B cell (primary cell): ENCODE measurements at regions not wholly inside any gene's neighbourhood (a gene's known extent, or its start where the extent isn't known, plus 50 kb on each side); places are given as distances from the start of the nearest gene placed in this dataset.

Experiments
- ATAC-seq: fragments of 200-7000 bp; cut with Tn5 transposase; one replicate; pipeline ENCODE4 v1.10.0; 2021; ENCODE audit warnings: low read depth, mild to moderate bottlenecking, moderate number of reproducible peaks, moderate library complexity
- CTCF ChIA-PET: fragments of 350-600 bp; sonication (Branson Sonifier 250); formaldehyde crosslinking; loops from one replicate; lab custom pipeline; 2021; ENCODE audit warnings: antibody characterized with exemption, inconsistent platforms; lab: Charles Lee
- POLR2A ChIA-PET: fragments of 350-600 bp; sonication (Branson Sonifier 250); formaldehyde crosslinking; loops from one replicate; lab custom pipeline; 2021; ENCODE audit warnings: antibody characterized with exemption; lab: Charles Lee
- DNase-seq: peaks from one replicate; pipeline ENCODE4 v3.0.0; 2013
- H2AFZ ChIP-seq: 2 replicates; pipeline ENCODE4 v1.6.1; 2012; ENCODE audit warnings: mild to moderate bottlenecking, low read depth, low read length; ENCODE audit not compliant: insufficient read depth, poor library complexity, severe bottlenecking
- H3K27ac ChIP-seq, 2 donors: 1 replicate in 1 of 2; 2 replicates in 1 of 2; pipeline ENCODE4 v1.5.1; 2012 to 2013; ENCODE audit warnings: low read length in 2 of 2, mild to moderate bottlenecking in 2 of 2, moderate library complexity in 1 of 2
- H3K27me3 ChIP-seq, 4 experiments: fragments of 200-600 bp in 1 of 4; sonication (generic) in 1 of 4; replicated peaks in 1 of 4; 1 replicate in 2 of 4; 2 replicates in 2 of 4; pipeline versions ENCODE4 v1.6.1 to v1.7.0; 2013 to 2016; ENCODE audit warnings: low read length in 3 of 4, mild to moderate bottlenecking in 2 of 4, mixed read lengths in 1 of 4, moderate library complexity in 1 of 4; ENCODE audit not compliant: insufficient read depth in 4 of 4, control insufficient read depth in 3 of 4; ENCODE audit errors: control extremely low read depth in 1 of 4
- H3K36me3 ChIP-seq, 2 experiments: replicated peaks in 1 of 2; 1 replicate in 1 of 2; 2 replicates in 1 of 2; pipeline versions ENCODE4 v1.6.1 to v1.7.1; 2013; ENCODE audit warnings: low read length in 1 of 2; ENCODE audit not compliant: insufficient read depth in 2 of 2, control insufficient read depth in 1 of 2; ENCODE audit errors: control extremely low read depth in 1 of 2, extremely low read depth in 1 of 2
- H3K4me1 ChIP-seq, 2 donors: fragments of 200-600 bp in 1 of 2; sonication (generic) in 1 of 2; 1 replicate in 1 of 2; 2 replicates in 1 of 2; pipeline versions ENCODE4 v1.5.1 to v1.6.1; 2013 to 2017; ENCODE audit warnings: low read length in 2 of 2; ENCODE audit not compliant: control insufficient read depth in 2 of 2, insufficient read depth in 2 of 2
- H3K4me2 ChIP-seq: replicated peaks from 2 replicates; pipeline ENCODE3; 2012; ENCODE audit warnings: mild to moderate bottlenecking, low read depth, low read length; ENCODE audit not compliant: poor library complexity, severe bottlenecking
- H3K4me3 ChIP-seq, 5 experiments: fragments of 200-600 bp in 1 of 5; sonication (generic) in 1 of 5; 1 replicate in 3 of 5; 2 replicates in 2 of 5; pipeline versions ENCODE4 v1.5.1 to v1.7.0; 2011 to 2016; ENCODE audit warnings: low read length in 4 of 5, mild to moderate bottlenecking in 4 of 5, low read depth in 2 of 5, control low read depth in 1 of 5, moderate library complexity in 1 of 5; ENCODE audit not compliant: insufficient read depth in 1 of 5; ENCODE audit errors: control extremely low read depth in 1 of 5, extremely low read depth in 1 of 5
- H3K79me2 ChIP-seq: fragments of 200-600 bp; sonication (generic); one replicate; pipeline ENCODE4 v1.6.0; 2016; ENCODE audit warnings: low read length; ENCODE audit not compliant: control insufficient read depth, insufficient read depth
- H3K9ac ChIP-seq: fragments of 200-600 bp; sonication (generic); 2 replicates; pipeline ENCODE4 v1.6.1; 2017; ENCODE audit warnings: mild to moderate bottlenecking, low read length, moderate library complexity
- H3K9me3 ChIP-seq, 3 donors: one replicate each; pipeline versions ENCODE4 v1.6.1 to v1.7.1; 2013; ENCODE audit warnings: low read length in 2 of 3; ENCODE audit not compliant: control insufficient read depth in 2 of 3, insufficient read depth in 1 of 3; ENCODE audit errors: control extremely low read depth in 1 of 3
- H4K20me1 ChIP-seq: 2 replicates; pipeline ENCODE4 v1.6.0; 2012; ENCODE audit warnings: mild to moderate bottlenecking, low read length; ENCODE audit not compliant: insufficient read depth, control insufficient read depth, poor library complexity, severe bottlenecking
- H3K27ac Mint-ChIP-seq: one replicate; pipeline ENCODE4 v1.8.0; 2021; ENCODE audit warnings: mixed read lengths
- H3K27me3 Mint-ChIP-seq: one replicate; pipeline ENCODE4 v1.8.0; 2021; ENCODE audit warnings: mixed read lengths
- H3K4me1 Mint-ChIP-seq: one replicate; pipeline ENCODE4 v1.8.0; 2021; ENCODE audit warnings: mixed read lengths
- H3K4me3 Mint-ChIP-seq: one replicate; pipeline ENCODE4 v1.8.0; 2021; ENCODE audit warnings: mixed read lengths
- H3K9me3 Mint-ChIP-seq: one replicate; pipeline ENCODE4 v1.8.0; 2022; ENCODE audit warnings: mixed read lengths; ENCODE audit not compliant: insufficient read depth
- CTCF ChIP-seq: fragments of 200-600 bp; IDR thresholded peaks from one replicate; pipeline ENCODE4 v1.8.0; 2022; ENCODE audit warnings: antibody characterized with exemption, mild to moderate bottlenecking
- EZH2 ChIP-seq: IDR thresholded peaks from 2 replicates; pipeline ENCODE4 v1.6.1; 2012; ENCODE audit warnings: borderline replicate concordance, low read depth, mild to moderate bottlenecking, moderate library complexity, low read length; ENCODE audit not compliant: insufficient read depth, poor library complexity, severe bottlenecking
- WGBS: methylation state at CpG from one replicate; pipeline ENCODE4 v1.1.5; 2013; ENCODE audit warnings: missing lambda C conversion rate; ENCODE audit not compliant: insufficient coverage; 5-methylcytosine and 5-hydroxymethylcytosine counted together
- intact Hi-C: fragments of 100-400 bp; cut with micrococcal nuclease; formaldehyde crosslinking; loops from one replicate; pipeline ENCODE4 v1.10.0; 2022

GRCh38 chr13:67632590-67632989 lies 402.5 kb upstream of the PCDH9 start:
- Mint-ChIP-seq H3K4me3 (no peak overlapping the region), H3K27ac (no peak overlapping the region), H3K4me1 (no peaks in the 10 kb centered on the region), H3K27me3 (no peaks in the 10 kb centered on the region), H3K9me3 (no peaks in the 10 kb centered on the region)
- WGBS: no CpG with 5 or more reads among the region's 1 CpG
- DNase-seq (no peak), ATAC-seq (no peak)
- Histone ChIP-seq H3K27ac (no peak overlapping the region), H2AFZ (no peak overlapping the region), H4K20me1 (no peaks in the 10 kb centered on the region), H3K27me3 (no peaks in the 10 kb centered on the region), H3K4me2 (no peak overlapping the region), H3K79me2 (no peaks in the 10 kb centered on the region), H3K9me3 (no peaks in the 10 kb centered on the region), H3K9ac (no peak overlapping the region), H3K4me1 (no peaks in the 10 kb centered on the region), H3K36me3 (no peaks in the 10 kb centered on the region), H3K4me3 (no peak overlapping the region)
- ChIA-PET POLR2A (no interaction called here), CTCF (no interaction called here)
- TF ChIP-seq CTCF: no peak
- no peak for TF ChIP-seq EZH2
- intact Hi-C loops: no loop called here

GRCh38 chr13:67630640-67631039 lies 400.5 kb upstream of the PCDH9 start:
- H3K4me1 Mint-ChIP-seq: no peaks in the 10 kb centered on the region

More at GRCh38 chr13:67630640-67631039, 400.5 kb upstream of the PCDH9 start:
- CTCF ChIA-PET: no interaction called here
- intact Hi-C loops: no loop called here
- H3K36me3 ChIP-seq: no peaks in the 10 kb centered on the region
- no peak overlapping the region for H2AFZ ChIP-seq
- DNase-seq: no peak
- H3K4me1 ChIP-seq: no peaks in the 10 kb centered on the region
- no peaks in the 10 kb centered on the region for H4K20me1 ChIP-seq
- Mint-ChIP-seq H3K4me3 (no peak overlapping the region), H3K27me3 (no peaks in the 10 kb centered on the region), H3K27ac (no peak overlapping the region), H3K9me3 (no peaks in the 10 kb centered on the region)
- H3K27me3 ChIP-seq: no peaks in the 10 kb centered on the region
- no peak overlapping the region for H3K9ac ChIP-seq
- WGBS: 100% methylated on average over 1 of the region's 3 CpGs
- ATAC-seq: no peak
- TF ChIP-seq EZH2 (no peak), CTCF (no peak)
- POLR2A ChIA-PET: no interaction called here
- H3K4me2 ChIP-seq: no peak overlapping the region
- H3K79me2 ChIP-seq: no peaks in the 10 kb centered on the region
- H3K27ac ChIP-seq: no peak overlapping the region
- H3K4me3 ChIP-seq: no peak overlapping the region
- H3K9me3 ChIP-seq: no peaks in the 10 kb centered on the region
